HEK293 (cell line): ENCODE measurements at regions not wholly inside any gene's neighbourhood (a gene's known extent, or its start where the extent isn't known, plus 50 kb on each side); places are given as distances from the start of the nearest gene placed in this dataset.

Source experiments
- CTCF ChIA-PET: fragments of 350-600 bp; formaldehyde crosslinking; extraction: SDS; loops from one replicate; lab custom pipeline; 2021; ENCODE audit warnings: antibody characterized with exemption; lab: Yijun Ruan, JAX
- POLR2A ChIA-PET: fragments of 300-600 bp; formaldehyde crosslinking; extraction: SDS; loops from one replicate; lab custom pipeline; 2020; ENCODE audit warnings: antibody characterized with exemption, inconsistent platforms; lab: Yijun Ruan, JAX
- H3K27ac ChIP-seq: fragments of 200-500 bp; sonication (Bioruptor generic); 2 replicates; pipeline ENCODE4 v1.5.1; 2014; ENCODE audit warnings: low read depth, low read length, control low read depth, inconsistent platforms; ENCODE audit errors: extremely low read depth
- H3K36me3 ChIP-seq, 2 experiments: fragments of 200-500 bp in 1 of 2; sonication (Bioruptor generic) in 1 of 2; 1 replicate in 1 of 2; 2 replicates in 1 of 2; pipeline ENCODE4 v1.5.1; 2014 to 2017; ENCODE audit warnings: inconsistent platforms in 2 of 2, low read length in 2 of 2; ENCODE audit not compliant: control insufficient read depth in 2 of 2, insufficient read depth in 1 of 2
- H3K4me1 ChIP-seq: fragments of 200-500 bp; sonication (Bioruptor generic); 2 replicates; pipeline ENCODE4 v1.5.1; 2014; ENCODE audit warnings: mild to moderate bottlenecking, low read length, inconsistent platforms; ENCODE audit not compliant: control insufficient read depth, insufficient read depth
- H3K4me3 ChIP-seq: 2 replicates; pipeline ENCODE4 v1.5.1; 2011; ENCODE audit warnings: low read depth, mild to moderate bottlenecking, control low read depth, low read length, moderate library complexity
- H3K9me3 ChIP-seq: fragments of 200-500 bp; sonication (Bioruptor generic); 2 replicates; pipeline ENCODE4 v1.5.1; 2014; ENCODE audit warnings: low read depth, low read length, inconsistent platforms; ENCODE audit not compliant: control insufficient read depth, insufficient read depth
- KLF9 ChIP-seq: fragments of 450-650 bp; formaldehyde crosslinking; IDR thresholded peaks from 2 replicates; pipeline ENCODE4 v1.5.1; 2016; ENCODE audit warnings: missing biosample characterization, missing genetic modification characterization, low read depth
- ZIC2 ChIP-seq: fragments of 450-650 bp; formaldehyde crosslinking; IDR thresholded peaks from 2 replicates; pipeline ENCODE4 v1.5.1; 2016; ENCODE audit warnings: missing biosample characterization, missing genetic modification characterization
- ZNF114 ChIP-seq: fragments of 450-650 bp; formaldehyde crosslinking; IDR thresholded peaks from 2 replicates; pipeline ENCODE4 v1.5.0; 2017; ENCODE audit warnings: missing biosample characterization, missing genetic modification characterization
- ZNF175 ChIP-seq: fragments of 450-650 bp; formaldehyde crosslinking; IDR thresholded peaks from 2 replicates; pipeline ENCODE4 v1.5.1; 2016; ENCODE audit warnings: missing biosample characterization, missing genetic modification characterization
- ZNF501 ChIP-seq: fragments of 450-650 bp; formaldehyde crosslinking; IDR thresholded peaks from 2 replicates; pipeline ENCODE4 v1.5.1; 2016; ENCODE audit warnings: missing biosample characterization, missing genetic modification characterization
- ZNF544 ChIP-seq: fragments of 450-650 bp; formaldehyde crosslinking; IDR thresholded peaks from 2 replicates; pipeline ENCODE4 v1.5.0; 2017; ENCODE audit warnings: missing biosample characterization, missing genetic modification characterization
- ZNF555 ChIP-seq: fragments of 450-650 bp; formaldehyde crosslinking; conservative IDR thresholded peaks from 2 replicates; pipeline ENCODE4 v1.5.1; 2017; ENCODE audit warnings: missing biosample characterization, mild to moderate bottlenecking, missing genetic modification characterization, inconsistent platforms
- ZNF610 ChIP-seq: fragments of 450-650 bp; formaldehyde crosslinking; IDR thresholded peaks from 2 replicates; pipeline ENCODE4 v1.5.1; 2016; ENCODE audit warnings: missing biosample characterization, missing genetic modification characterization, borderline replicate concordance
- ZNF623 ChIP-seq: fragments of 450-650 bp; formaldehyde crosslinking; IDR thresholded peaks from 2 replicates; pipeline ENCODE4 v1.5.1; 2016; ENCODE audit warnings: missing biosample characterization, missing genetic modification characterization
- ZNF626 ChIP-seq: fragments of 450-650 bp; sonication (Bioruptor Pico); formaldehyde crosslinking; IDR thresholded peaks from 2 replicates; pipeline ENCODE4 v1.5.1; 2018; ENCODE audit warnings: missing biosample characterization, missing genetic modification characterization, inconsistent platforms
- ZNF707 ChIP-seq: fragments of 450-650 bp; formaldehyde crosslinking; IDR thresholded peaks from 2 replicates; pipeline ENCODE4 v1.5.1; 2016; ENCODE audit warnings: missing biosample characterization, missing genetic modification characterization
- ZNF768 ChIP-seq: fragments of 450-650 bp; formaldehyde crosslinking; IDR thresholded peaks from 2 replicates; pipeline ENCODE4 v1.5.1; 2018; ENCODE audit warnings: missing biosample characterization, mild to moderate bottlenecking, missing genetic modification characterization
- ZNF843 ChIP-seq: fragments of 450-650 bp; formaldehyde crosslinking; IDR thresholded peaks from 2 replicates; pipeline ENCODE4 v1.5.1; 2016; ENCODE audit warnings: missing biosample characterization, missing genetic modification characterization
- TF ChIP-seq, protein P1 (sequence below): fragments of 450-650 bp; formaldehyde crosslinking; IDR thresholded peaks from 2 replicates; pipeline ENCODE4 v1.5.0; 2017; ENCODE audit warnings: missing biosample characterization, missing genetic modification characterization, borderline replicate concordance
- TF ChIP-seq, protein P2 (sequence below): fragments of 450-650 bp; IDR thresholded peaks from 2 replicates; pipeline ENCODE4 v1.5.1; 2018; ENCODE audit warnings: missing biosample characterization, missing genetic modification characterization
- TF ChIP-seq, protein P3 (sequence below): fragments of 450-650 bp; formaldehyde crosslinking; IDR thresholded peaks from 2 replicates; pipeline ENCODE4 v1.5.1; 2016; ENCODE audit warnings: missing biosample characterization, missing genetic modification characterization, borderline replicate concordance
- TF ChIP-seq, protein P4 (sequence below): fragments of 450-650 bp; formaldehyde crosslinking; IDR thresholded peaks from 2 replicates; pipeline ENCODE4 v1.5.1; 2016; ENCODE audit warnings: missing biosample characterization, missing genetic modification characterization, low read depth
- TF ChIP-seq, protein P5 (sequence below): fragments of 450-650 bp; formaldehyde crosslinking; IDR thresholded peaks from 2 replicates; pipeline ENCODE4 v1.5.1; 2016; ENCODE audit warnings: missing biosample characterization, missing genetic modification characterization
- TF ChIP-seq, protein P6 (sequence below): fragments of 450-650 bp; formaldehyde crosslinking; IDR thresholded peaks from 2 replicates; pipeline ENCODE4 v1.5.1; 2016; ENCODE audit warnings: missing biosample characterization, missing genetic modification characterization

DNA sequence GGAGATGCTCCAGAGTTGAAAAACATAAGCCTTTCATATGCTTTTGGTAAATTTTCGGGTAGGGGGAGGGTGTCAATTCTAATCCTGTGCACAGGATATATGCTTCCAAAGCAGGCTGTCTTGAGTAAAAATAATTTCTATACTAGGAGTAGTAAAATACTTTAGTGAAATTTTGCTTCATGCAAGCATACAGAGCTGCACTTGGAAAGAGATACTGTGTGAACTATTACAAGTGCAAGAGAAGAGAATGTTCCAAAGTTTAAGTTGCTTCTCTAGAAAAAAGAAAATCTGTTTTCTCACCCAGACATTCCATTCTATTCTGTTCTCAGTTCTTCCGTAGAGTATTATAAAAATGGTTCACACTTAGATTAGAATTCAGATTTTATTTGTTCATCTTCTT is 324.6 kb upstream of the AADAT start (continued):
- no peak for TF ChIP-seq ZNF707 (tag by site-specific recombination)
- TF ChIP-seq, protein P1, sequence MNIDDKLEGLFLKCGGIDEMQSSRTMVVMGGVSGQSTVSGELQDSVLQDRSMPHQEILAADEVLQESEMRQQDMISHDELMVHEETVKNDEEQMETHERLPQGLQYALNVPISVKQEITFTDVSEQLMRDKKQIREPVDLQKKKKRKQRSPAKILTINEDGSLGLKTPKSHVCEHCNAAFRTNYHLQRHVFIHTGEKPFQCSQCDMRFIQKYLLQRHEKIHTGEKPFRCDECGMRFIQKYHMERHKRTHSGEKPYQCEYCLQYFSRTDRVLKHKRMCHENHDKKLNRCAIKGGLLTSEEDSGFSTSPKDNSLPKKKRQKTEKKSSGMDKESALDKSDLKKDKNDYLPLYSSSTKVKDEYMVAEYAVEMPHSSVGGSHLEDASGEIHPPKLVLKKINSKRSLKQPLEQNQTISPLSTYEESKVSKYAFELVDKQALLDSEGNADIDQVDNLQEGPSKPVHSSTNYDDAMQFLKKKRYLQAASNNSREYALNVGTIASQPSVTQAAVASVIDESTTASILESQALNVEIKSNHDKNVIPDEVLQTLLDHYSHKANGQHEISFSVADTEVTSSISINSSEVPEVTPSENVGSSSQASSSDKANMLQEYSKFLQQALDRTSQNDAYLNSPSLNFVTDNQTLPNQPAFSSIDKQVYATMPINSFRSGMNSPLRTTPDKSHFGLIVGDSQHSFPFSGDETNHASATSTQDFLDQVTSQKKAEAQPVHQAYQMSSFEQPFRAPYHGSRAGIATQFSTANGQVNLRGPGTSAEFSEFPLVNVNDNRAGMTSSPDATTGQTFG (tag by site-specific recombination), result no peak
- no peak for TF ChIP-seq ZNF175 (tag by site-specific recombination)
- no peak for TF ChIP-seq ZNF768
- TF ChIP-seq ZNF555, result no peak
- no peak for TF ChIP-seq ZNF501 (tag by site-specific recombination)
- no peak for TF ChIP-seq ZNF626 (tag by site-specific recombination)
- TF ChIP-seq, protein P2, sequence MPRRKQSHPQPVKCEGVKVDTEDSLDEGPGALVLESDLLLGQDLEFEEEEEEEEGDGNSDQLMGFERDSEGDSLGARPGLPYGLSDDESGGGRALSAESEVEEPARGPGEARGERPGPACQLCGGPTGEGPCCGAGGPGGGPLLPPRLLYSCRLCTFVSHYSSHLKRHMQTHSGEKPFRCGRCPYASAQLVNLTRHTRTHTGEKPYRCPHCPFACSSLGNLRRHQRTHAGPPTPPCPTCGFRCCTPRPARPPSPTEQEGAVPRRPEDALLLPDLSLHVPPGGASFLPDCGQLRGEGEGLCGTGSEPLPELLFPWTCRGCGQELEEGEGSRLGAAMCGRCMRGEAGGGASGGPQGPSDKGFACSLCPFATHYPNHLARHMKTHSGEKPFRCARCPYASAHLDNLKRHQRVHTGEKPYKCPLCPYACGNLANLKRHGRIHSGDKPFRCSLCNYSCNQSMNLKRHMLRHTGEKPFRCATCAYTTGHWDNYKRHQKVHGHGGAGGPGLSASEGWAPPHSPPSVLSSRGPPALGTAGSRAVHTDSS, result no peak

DNA sequence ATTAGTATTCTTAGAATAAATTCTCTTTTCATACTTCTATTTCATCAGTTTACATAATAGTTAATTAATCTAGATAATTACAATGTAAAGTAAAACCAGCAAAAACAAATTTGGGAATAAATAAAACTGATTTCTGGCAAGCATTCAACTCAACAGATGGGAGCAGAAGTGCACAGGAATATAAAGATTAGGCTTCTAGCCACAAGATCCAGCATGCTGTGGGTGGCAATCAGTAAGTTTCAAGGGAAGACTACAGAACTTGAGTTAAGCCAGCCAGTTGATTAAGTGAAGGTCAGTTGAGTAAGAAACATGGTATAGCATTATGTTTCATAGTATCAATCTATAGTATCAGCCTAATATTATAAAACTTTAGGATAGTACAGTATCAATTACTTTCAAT is 324.2 kb upstream of the AADAT start:
- ChIA-PET CTCF (no interaction called here), POLR2A (no interaction called here)
- no peaks in the 10 kb centered on the region for H3K9me3 ChIP-seq
- no peak overlapping the region for H3K4me3 ChIP-seq
- H3K4me1 ChIP-seq, result no peaks in the 10 kb centered on the region
- H3K27ac ChIP-seq, result no peak overlapping the region
- TF ChIP-seq ZNF610 (no peak), ZNF114 (tag by site-specific recombination) (no peak), ZNF555 (no peak)
- H3K36me3 ChIP-seq, result no peaks in the 10 kb centered on the region

DNA sequence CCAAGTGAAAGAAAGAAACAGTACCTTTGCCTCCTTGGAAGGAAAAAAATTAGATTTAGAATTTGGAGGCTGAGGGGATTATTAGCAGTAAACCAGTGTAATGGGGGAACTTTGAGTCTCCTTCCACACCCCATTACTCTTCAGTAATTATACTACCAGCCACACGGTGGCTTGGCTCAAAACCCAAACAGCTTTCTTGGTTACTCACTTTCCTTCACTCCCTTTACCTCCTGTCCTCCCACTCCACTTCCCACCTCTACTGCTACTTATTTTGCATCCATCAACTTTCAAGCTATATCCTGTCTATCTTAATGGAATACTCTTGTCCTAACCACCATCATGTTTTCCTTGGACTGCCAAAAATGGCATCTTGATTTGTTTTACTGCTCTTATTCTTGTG is 310.6 kb upstream of the AADAT start:
- H3K4me3 ChIP-seq, result no peak overlapping the region
- no peaks in the 10 kb centered on the region for H3K36me3 ChIP-seq
- ChIA-PET CTCF (no interaction called here), POLR2A (no interaction called here)
- H3K27ac ChIP-seq, result no peak overlapping the region
- no peaks in the 10 kb centered on the region for H3K4me1 ChIP-seq
- H3K9me3 ChIP-seq, result no peaks in the 10 kb centered on the region
- TF ChIP-seq, protein P3, sequence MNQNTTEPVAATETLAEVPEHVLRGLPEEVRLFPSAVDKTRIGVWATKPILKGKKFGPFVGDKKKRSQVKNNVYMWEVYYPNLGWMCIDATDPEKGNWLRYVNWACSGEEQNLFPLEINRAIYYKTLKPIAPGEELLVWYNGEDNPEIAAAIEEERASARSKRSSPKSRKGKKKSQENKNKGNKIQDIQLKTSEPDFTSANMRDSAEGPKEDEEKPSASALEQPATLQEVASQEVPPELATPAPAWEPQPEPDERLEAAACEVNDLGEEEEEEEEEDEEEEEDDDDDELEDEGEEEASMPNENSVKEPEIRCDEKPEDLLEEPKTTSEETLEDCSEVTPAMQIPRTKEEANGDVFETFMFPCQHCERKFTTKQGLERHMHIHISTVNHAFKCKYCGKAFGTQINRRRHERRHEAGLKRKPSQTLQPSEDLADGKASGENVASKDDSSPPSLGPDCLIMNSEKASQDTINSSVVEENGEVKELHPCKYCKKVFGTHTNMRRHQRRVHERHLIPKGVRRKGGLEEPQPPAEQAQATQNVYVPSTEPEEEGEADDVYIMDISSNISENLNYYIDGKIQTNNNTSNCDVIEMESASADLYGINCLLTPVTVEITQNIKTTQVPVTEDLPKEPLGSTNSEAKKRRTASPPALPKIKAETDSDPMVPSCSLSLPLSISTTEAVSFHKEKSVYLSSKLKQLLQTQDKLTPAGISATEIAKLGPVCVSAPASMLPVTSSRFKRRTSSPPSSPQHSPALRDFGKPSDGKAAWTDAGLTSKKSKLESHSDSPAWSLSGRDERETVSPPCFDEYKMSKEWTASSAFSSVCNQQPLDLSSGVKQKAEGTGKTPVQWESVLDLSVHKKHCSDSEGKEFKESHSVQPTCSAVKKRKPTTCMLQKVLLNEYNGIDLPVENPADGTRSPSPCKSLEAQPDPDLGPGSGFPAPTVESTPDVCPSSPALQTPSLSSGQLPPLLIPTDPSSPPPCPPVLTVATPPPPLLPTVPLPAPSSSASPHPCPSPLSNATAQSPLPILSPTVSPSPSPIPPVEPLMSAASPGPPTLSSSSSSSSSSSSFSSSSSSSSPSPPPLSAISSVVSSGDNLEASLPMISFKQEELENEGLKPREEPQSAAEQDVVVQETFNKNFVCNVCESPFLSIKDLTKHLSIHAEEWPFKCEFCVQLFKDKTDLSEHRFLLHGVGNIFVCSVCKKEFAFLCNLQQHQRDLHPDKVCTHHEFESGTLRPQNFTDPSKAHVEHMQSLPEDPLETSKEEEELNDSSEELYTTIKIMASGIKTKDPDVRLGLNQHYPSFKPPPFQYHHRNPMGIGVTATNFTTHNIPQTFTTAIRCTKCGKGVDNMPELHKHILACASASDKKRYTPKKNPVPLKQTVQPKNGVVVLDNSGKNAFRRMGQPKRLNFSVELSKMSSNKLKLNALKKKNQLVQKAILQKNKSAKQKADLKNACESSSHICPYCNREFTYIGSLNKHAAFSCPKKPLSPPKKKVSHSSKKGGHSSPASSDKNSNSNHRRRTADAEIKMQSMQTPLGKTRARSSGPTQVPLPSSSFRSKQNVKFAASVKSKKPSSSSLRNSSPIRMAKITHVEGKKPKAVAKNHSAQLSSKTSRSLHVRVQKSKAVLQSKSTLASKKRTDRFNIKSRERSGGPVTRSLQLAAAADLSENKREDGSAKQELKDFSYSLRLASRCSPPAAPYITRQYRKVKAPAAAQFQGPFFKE (tag by site-specific recombination), result no peak
- TF ChIP-seq ZNF544 (tag by site-specific recombination) (no peak), ZNF623 (tag by site-specific recombination) (no peak), KLF9 (tag by site-specific recombination) (no peak), ZIC2 (no peak), ZNF843 (tag by site-specific recombination) (no peak)
- TF ChIP-seq, protein P4, sequence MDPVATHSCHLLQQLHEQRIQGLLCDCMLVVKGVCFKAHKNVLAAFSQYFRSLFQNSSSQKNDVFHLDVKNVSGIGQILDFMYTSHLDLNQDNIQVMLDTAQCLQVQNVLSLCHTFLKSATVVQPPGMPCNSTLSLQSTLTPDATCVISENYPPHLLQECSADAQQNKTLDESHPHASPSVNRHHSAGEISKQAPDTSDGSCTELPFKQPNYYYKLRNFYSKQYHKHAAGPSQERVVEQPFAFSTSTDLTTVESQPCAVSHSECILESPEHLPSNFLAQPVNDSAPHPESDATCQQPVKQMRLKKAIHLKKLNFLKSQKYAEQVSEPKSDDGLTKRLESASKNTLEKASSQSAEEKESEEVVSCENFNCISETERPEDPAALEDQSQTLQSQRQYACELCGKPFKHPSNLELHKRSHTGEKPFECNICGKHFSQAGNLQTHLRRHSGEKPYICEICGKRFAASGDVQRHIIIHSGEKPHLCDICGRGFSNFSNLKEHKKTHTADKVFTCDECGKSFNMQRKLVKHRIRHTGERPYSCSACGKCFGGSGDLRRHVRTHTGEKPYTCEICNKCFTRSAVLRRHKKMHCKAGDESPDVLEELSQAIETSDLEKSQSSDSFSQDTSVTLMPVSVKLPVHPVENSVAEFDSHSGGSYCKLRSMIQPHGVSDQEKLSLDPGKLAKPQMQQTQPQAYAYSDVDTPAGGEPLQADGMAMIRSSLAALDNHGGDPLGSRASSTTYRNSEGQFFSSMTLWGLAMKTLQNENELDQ (tag by site-specific recombination), result no peak
- TF ChIP-seq, protein P5, sequence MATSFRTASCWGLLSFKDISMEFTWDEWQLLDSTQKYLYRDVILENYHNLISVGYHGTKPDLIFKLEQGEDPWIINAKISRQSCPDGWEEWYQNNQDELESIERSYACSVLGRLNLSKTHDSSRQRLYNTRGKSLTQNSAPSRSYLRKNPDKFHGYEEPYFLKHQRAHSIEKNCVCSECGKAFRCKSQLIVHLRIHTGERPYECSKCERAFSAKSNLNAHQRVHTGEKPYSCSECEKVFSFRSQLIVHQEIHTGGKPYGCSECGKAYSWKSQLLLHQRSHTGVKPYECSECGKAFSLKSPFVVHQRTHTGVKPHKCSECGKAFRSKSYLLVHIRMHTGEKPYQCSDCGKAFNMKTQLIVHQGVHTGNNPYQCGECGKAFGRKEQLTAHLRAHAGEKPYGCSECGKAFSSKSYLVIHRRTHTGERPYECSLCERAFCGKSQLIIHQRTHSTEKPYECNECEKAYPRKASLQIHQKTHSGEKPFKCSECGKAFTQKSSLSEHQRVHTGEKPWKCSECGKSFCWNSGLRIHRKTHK (tag by site-specific recombination), result no peak
- TF ChIP-seq, protein P6, sequence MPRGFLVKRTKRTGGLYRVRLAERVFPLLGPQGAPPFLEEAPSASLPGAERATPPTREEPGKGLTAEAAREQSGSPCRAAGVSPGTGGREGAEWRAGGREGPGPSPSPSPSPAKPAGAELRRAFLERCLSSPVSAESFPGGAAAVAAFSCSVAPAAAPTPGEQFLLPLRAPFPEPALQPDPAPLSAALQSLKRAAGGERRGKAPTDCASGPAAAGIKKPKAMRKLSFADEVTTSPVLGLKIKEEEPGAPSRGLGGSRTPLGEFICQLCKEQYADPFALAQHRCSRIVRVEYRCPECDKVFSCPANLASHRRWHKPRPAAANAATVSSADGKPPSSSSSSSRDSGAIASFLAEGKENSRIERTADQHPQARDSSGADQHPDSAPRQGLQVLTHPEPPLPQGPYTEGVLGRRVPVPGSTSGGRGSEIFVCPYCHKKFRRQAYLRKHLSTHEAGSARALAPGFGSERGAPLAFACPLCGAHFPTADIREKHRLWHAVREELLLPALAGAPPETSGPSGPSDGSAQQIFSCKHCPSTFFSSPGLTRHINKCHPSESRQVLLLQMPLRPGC (tag by site-specific recombination), result no peak
